ENCODE measurements at regions not wholly inside any gene's neighbourhood (a gene's known extent, or its start where the extent isn't known, plus 50 kb on each side); places are given as distances from the start of the nearest gene placed in this dataset.

DNA sequence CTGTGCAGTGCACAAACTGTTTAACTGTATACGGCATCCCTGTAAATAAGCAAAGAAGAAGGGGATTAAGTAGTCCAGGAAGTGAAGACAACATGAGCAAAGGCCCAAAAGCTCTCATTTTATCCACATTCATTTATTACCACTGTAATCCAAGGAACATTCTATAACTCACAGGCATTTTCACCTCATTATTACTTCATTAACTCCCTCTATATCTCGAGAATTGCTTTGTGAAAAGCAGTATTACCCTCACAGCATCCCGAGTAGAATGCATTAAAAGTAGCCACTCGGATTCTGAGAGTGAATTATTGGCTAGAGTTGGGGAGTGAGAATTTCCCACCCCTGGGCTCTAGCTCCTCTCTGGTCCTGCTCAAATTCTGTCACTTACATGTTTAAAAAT lies 51.0 kb upstream of the CHCHD3 start:
- H3K4me3 Mint-ChIP-seq, result no peak overlapping the region
- intact Hi-C loops (cut with micrococcal nuclease), result no loop called here
- peaks cover 11% of the 10 kb centered on the region for H3K27me3 Mint-ChIP-seq

DNA sequence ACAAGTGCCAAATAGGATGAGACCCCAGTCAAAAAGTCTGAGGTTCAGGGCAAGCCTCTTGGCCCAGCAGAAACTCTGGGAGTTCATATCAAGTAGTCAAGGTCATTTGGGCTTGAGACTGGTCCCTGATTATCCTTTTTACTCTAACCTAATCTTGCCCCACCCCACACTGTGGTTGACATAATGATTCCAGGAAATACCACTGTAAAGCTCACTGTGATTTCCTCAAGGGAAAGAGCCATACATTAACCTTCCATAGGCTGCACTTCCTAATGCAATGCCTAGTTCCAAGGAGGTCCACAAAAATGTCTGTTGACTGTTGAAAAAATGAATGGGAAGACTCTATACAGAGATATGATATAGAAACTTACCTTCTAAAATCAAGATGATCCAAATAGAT lies 52.9 kb upstream of the CHCHD3 start:
- ChIA-PET POLR2A (no interaction called here), CTCF (no interaction called here)
- ATAC-seq (ENCODE audit: low read depth) (no peak), DNase-seq (no peak)
- Mint-ChIP-seq H3K9me3 (no peaks in the 10 kb centered on the region), H3K27me3 (peaks cover 15% of the 10 kb centered on the region), H3K4me3 (no peak overlapping the region), H3K4me1 (no peaks in the 10 kb centered on the region), H3K27ac (no peak overlapping the region), H3K36me3 (ENCODE audit: low read depth) (no peaks in the 10 kb centered on the region)
- TF ChIP-seq, protein P1, sequence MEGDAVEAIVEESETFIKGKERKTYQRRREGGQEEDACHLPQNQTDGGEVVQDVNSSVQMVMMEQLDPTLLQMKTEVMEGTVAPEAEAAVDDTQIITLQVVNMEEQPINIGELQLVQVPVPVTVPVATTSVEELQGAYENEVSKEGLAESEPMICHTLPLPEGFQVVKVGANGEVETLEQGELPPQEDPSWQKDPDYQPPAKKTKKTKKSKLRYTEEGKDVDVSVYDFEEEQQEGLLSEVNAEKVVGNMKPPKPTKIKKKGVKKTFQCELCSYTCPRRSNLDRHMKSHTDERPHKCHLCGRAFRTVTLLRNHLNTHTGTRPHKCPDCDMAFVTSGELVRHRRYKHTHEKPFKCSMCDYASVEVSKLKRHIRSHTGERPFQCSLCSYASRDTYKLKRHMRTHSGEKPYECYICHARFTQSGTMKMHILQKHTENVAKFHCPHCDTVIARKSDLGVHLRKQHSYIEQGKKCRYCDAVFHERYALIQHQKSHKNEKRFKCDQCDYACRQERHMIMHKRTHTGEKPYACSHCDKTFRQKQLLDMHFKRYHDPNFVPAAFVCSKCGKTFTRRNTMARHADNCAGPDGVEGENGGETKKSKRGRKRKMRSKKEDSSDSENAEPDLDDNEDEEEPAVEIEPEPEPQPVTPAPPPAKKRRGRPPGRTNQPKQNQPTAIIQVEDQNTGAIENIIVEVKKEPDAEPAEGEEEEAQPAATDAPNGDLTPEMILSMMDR (IDR thresholded peaks at IDR 0.05), result no peak
- intact Hi-C loops (cut with micrococcal nuclease), result no loop called here

More for the DNA sequence above, 51.0 kb upstream of the CHCHD3 start:
- no peaks in the 10 kb centered on the region for H3K4me1 Mint-ChIP-seq
- ChIA-PET CTCF (no interaction called here), POLR2A (no interaction called here)
- H3K27ac Mint-ChIP-seq, result no peak overlapping the region
- ATAC-seq (ENCODE audit: low read depth), result no peak
- no peaks in the 10 kb centered on the region for H3K36me3 Mint-ChIP-seq (ENCODE audit: low read depth)
- DNase-seq, result no peak
- TF ChIP-seq, protein P1 (IDR thresholded peaks at IDR 0.05), result no peak
- H3K9me3 Mint-ChIP-seq, result no peaks in the 10 kb centered on the region

DNA sequence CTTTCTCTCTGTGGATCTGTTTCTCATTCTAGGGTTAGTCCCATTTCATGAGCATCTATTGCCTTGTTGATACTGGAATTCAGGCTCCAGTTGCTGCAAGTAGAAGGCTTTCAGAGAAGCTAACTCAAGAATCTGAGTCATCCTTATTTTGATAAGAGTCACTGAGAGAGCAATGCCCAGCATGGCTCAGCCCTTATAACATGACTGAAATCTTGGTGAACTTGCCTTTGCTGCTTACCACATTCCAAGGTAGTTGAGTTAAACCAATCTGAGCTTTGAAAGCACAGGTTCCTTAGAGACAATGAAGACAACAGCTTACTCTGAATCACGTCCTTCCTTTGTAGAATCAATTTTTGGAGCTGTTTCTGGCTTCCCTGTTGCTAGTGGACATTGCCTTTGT lies 53.6 kb upstream of the CHCHD3 start:
- no peaks in the 10 kb centered on the region for H3K4me1 Mint-ChIP-seq
- TF ChIP-seq, protein P1 (IDR thresholded peaks at IDR 0.05), result no peak
- intact Hi-C loops (cut with micrococcal nuclease), result no loop called here
- H3K4me3 Mint-ChIP-seq, result no peak overlapping the region
- H3K9me3 Mint-ChIP-seq, result no peaks in the 10 kb centered on the region
- ChIA-PET POLR2A (interaction anchor here (0.5 kb wide), 1 partner anchor 111 kb away, joined by 6 read pairs; no protein-coding TSS in a partner anchor), CTCF (no interaction called here)
- H3K27ac Mint-ChIP-seq, result no peak overlapping the region
- H3K27me3 Mint-ChIP-seq, result peaks cover 16% of the 10 kb centered on the region
- ATAC-seq (ENCODE audit: low read depth) (no peak), DNase-seq (no peak)
- no peaks in the 10 kb centered on the region for H3K36me3 Mint-ChIP-seq (ENCODE audit: low read depth)

DNA sequence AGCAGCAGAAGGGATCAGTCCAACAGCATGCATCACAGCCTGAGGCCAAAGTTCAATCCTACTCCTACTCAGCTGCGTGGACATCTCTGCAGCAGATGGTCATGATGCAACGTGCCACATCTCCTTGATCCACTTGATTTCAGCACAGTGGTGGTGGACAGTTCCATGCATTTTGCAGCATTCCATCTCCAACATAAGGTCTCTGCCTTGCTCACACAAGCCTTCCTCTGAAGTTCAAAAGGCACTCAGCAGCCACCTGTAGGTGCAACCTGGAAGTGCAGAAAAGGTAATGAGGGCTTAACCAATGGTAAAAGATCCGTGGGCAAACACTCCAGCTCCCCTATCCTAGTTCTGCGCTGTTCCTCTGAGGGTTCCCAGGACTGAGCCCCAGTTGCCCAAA lies 57.5 kb upstream of the CHCHD3 start:
- intact Hi-C loops (cut with micrococcal nuclease), result no loop called here
- Mint-ChIP-seq H3K36me3 (ENCODE audit: low read depth) (no peaks in the 10 kb centered on the region), H3K4me1 (no peaks in the 10 kb centered on the region), H3K27me3 (peaks cover 14% of the 10 kb centered on the region), H3K9me3 (no peaks in the 10 kb centered on the region), H3K27ac (no peak overlapping the region), H3K4me3 (no peak overlapping the region)
- CTCF ChIA-PET, result interaction anchor here (0.6 kb wide), 2 partner anchors 151 to 243 kb away, joined by 3 read pairs; no protein-coding TSS in a partner anchor
- POLR2A ChIA-PET, result no interaction called here
- ATAC-seq (ENCODE audit: low read depth), result no peak
- DNase-seq, result no peak
- TF ChIP-seq, protein P1 (IDR thresholded peaks at IDR 0.05), result no peak

DNA sequence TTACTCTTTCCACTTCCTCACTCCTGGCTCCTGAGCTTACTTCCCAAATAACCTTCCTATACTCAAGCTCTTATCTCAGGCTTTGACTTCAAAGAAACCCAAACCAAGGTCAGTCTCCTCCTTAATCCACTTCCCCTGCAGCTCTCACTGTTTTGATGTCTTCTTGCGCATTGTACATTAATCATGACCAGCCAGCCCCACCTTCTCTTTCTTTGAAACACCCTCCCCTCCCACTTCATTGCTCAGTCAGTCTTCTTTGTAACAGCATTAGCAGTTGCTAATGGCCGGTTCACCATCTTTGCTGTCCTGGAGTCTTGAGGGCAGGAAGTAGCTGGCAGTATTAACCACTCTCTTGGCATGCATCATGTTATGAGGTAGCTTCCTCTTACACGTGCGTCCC lies 57.9 kb upstream of the CHCHD3 start:
- DNase-seq, result no peak
- intact Hi-C loops (cut with micrococcal nuclease), result no loop called here
- Mint-ChIP-seq H3K9me3 (no peaks in the 10 kb centered on the region), H3K4me3 (no peak overlapping the region), H3K27ac (no peak overlapping the region), H3K36me3 (ENCODE audit: low read depth) (no peaks in the 10 kb centered on the region), H3K4me1 (no peaks in the 10 kb centered on the region), H3K27me3 (peaks cover 14% of the 10 kb centered on the region)
- ChIA-PET CTCF (interaction anchor here (0.6 kb wide), 2 partner anchors 151 to 243 kb away, joined by 3 read pairs; no protein-coding TSS in a partner anchor), POLR2A (no interaction called here)
- TF ChIP-seq, protein P1 (IDR thresholded peaks at IDR 0.05), result no peak
- ATAC-seq (ENCODE audit: low read depth), result no peak
